ENCODE measurements at regions not wholly inside any gene's neighbourhood (a gene's known extent, or its start where the extent isn't known, plus 50 kb on each side); places are given as distances from the start of the nearest gene placed in this dataset.
A peak's percentile ranks its signal among the peaks of the same experiment; 100 is the strongest.

GRCh38 chr1:29828526-29829447 lies 592.5 kb downstream of the PTPRU start:
- intact Hi-C loops (cut with DNase I), result no loop called here
- Histone ChIP-seq H3K27ac (replicated peaks in 1 of 4) (no peak overlapping the region), H3K27me3 (peaks cover 0 to 85% (median 3%) of the 10 kb centered on the region in 4 donors), H3K9me3 (no peaks in the 10 kb centered on the region), H3K36me3 (no peaks in the 10 kb centered on the region), H3K4me3 (no peak overlapping the region), H3K4me1 (no peaks in the 10 kb centered on the region)
- 81% methylated on average over 22 of the region's 23 CpGs for WGBS
- DNase-seq (ENCODE audit: extremely low spot score), result peak; percentile 82
- no peak for TF ChIP-seq POLR2AphosphoS5 (IDR thresholded peaks at IDR 0.05)
- TF ChIP-seq, protein P1, sequence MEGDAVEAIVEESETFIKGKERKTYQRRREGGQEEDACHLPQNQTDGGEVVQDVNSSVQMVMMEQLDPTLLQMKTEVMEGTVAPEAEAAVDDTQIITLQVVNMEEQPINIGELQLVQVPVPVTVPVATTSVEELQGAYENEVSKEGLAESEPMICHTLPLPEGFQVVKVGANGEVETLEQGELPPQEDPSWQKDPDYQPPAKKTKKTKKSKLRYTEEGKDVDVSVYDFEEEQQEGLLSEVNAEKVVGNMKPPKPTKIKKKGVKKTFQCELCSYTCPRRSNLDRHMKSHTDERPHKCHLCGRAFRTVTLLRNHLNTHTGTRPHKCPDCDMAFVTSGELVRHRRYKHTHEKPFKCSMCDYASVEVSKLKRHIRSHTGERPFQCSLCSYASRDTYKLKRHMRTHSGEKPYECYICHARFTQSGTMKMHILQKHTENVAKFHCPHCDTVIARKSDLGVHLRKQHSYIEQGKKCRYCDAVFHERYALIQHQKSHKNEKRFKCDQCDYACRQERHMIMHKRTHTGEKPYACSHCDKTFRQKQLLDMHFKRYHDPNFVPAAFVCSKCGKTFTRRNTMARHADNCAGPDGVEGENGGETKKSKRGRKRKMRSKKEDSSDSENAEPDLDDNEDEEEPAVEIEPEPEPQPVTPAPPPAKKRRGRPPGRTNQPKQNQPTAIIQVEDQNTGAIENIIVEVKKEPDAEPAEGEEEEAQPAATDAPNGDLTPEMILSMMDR (IDR thresholded peaks at IDR 0.05), result no peak
- TF ChIP-seq POLR2A (IDR thresholded peaks at IDR 0.05; ENCODE audit: low read depth), result no peak
- no peak for TF ChIP-seq EP300 (IDR thresholded peaks at IDR 0.05)

DNA sequence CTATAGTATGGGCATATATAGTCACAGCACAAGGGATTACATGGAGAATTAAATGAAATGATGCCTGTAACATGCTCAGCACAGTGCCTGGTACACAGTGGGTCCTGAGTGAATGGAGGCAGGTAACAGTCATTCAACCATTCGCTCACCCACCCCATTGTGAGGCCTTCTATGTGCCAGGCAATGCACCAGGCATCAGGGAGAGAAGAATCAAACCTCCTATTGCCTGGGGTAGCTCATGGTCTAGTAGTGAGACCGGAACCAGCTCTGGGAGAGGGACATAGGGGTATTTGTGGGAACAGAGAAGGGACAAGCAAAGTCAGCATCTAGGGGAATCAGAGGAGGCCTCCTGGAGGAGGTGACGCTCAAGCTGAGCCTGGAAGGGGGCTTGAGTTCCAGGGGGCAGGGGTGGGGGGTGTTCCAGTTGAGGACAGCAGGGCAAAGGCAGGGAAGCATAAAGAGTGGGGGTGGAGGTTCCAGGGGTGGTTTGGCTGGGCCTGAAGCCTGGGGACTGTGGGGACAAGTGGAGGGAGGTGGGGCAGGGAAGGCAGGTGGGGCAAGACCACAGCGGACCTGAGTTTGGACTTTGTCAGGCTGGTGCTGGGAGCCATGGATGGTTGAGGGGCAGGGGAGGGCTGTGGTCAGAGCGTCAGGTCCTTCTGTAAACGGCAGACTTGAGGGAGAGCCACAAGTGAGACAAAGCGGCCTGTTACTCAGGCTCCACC lies 591.6 kb downstream of the PTPRU start:
- Histone ChIP-seq H3K4me1 (no peaks in the 10 kb centered on the region), H3K27me3 (peaks cover 0 to 87% (median 3%) of the 10 kb centered on the region in 4 donors), H3K36me3 (no peaks in the 10 kb centered on the region), H3K9me3 (no peaks in the 10 kb centered on the region), H3K27ac (replicated peaks in 1 of 4) (no peak overlapping the region), H3K4me3 (no peak overlapping the region)
- TF ChIP-seq POLR2A (IDR thresholded peaks at IDR 0.05; ENCODE audit: low read depth) (no peak), POLR2AphosphoS5 (IDR thresholded peaks at IDR 0.05) (no peak), EP300 (IDR thresholded peaks at IDR 0.05) (no peak)
- TF ChIP-seq, protein P1 (IDR thresholded peaks at IDR 0.05), result no peak
- intact Hi-C loops (cut with DNase I), result no loop called here
- peak; percentile 82 for DNase-seq (ENCODE audit: extremely low spot score)
- WGBS, result 86% methylated on average over 7 of the region's 7 CpGs

DNA sequence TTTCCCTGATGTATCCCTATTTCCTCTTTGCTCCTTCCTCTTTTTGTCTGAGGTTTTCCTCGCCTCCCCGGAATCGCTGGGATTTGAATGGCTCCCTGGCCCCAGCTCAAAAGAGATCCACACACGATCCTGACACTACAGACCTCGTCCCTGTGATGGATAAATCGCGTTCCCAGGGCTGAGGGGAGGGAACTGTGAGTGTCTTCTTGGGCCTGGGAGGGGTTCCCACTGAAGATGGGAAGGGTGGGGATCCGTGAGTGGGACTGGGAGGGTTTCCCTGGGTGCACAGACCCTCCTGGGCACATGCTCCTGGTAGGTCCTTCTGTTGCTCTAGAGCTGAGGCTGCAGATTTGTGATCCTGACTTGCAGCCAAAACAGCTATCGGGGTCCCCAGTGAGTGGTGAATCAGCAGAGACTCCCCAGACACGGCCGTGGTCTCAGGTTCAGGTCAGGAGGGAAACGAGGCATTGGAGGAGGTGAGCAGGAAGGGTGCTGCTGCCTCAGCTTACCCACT lies 591.0 kb downstream of the PTPRU start:
- no peaks in the 10 kb centered on the region for H3K4me1 ChIP-seq
- peaks cover 0 to 82% (median 3%) of the 10 kb centered on the region in 4 donors for H3K27me3 ChIP-seq
- intact Hi-C loops (cut with DNase I), result no loop called here
- no peak overlapping the region for H3K4me3 ChIP-seq
- 60% methylated on average over 12 of the region's 12 CpGs for WGBS
- DNase-seq (ENCODE audit: extremely low spot score), result peak; percentile 72
- H3K9me3 ChIP-seq, result no peaks in the 10 kb centered on the region
- TF ChIP-seq EP300 (IDR thresholded peaks at IDR 0.05) (no peak), POLR2A (IDR thresholded peaks at IDR 0.05; ENCODE audit: low read depth) (no peak)
- H3K27ac ChIP-seq (replicated peaks in 1 of 4), result no peak overlapping the region
- H3K36me3 ChIP-seq, result no peaks in the 10 kb centered on the region

- Histone ChIP-seq H3K9me3 (no peaks in the 10 kb centered on the region), H3K27ac (replicated peaks in 1 of 4) (no peak overlapping the region), H3K36me3 (no peaks in the 10 kb centered on the region), H3K4me3 (no peak overlapping the region), H3K27me3 (peaks cover 0 to 80% (median 3%) of the 10 kb centered on the region in 4 donors), H3K4me1 (no peaks in the 10 kb centered on the region)
- WGBS, result 86% methylated on average over 5 of the region's 5 CpGs
- peak; percentile 60 for DNase-seq (ENCODE audit: extremely low spot score)
- intact Hi-C loops (cut with DNase I), result no loop called here
- TF ChIP-seq POLR2AphosphoS5 (IDR thresholded peaks at IDR 0.05) (no peak), POLR2A (IDR thresholded peaks at IDR 0.05; ENCODE audit: low read depth) (no peak), EP300 (IDR thresholded peaks at IDR 0.05) (no peak)
- TF ChIP-seq, protein P1 (IDR thresholded peaks at IDR 0.05), result no peak
Observed at GRCh38 chr1:29826646-29827045, 590.3 kb downstream of the PTPRU start.

- Histone ChIP-seq H3K9me3 (no peaks in the 10 kb centered on the region), H3K4me3 (no peak overlapping the region), H3K36me3 (no peaks in the 10 kb centered on the region), H3K4me1 (no peaks in the 10 kb centered on the region), H3K27me3 (peaks cover 0 to 80% (median 3%) of the 10 kb centered on the region in 4 donors), H3K27ac (replicated peaks in 1 of 4) (no peak overlapping the region)
- intact Hi-C loops (cut with DNase I), result no loop called here
- DNase-seq (ENCODE audit: extremely low spot score), result peak; percentile 60
- TF ChIP-seq POLR2A (IDR thresholded peaks at IDR 0.05; ENCODE audit: low read depth), result no peak
- no peak for TF ChIP-seq EP300 (IDR thresholded peaks at IDR 0.05)
- TF ChIP-seq, protein P1 (IDR thresholded peaks at IDR 0.05), result no peak
- TF ChIP-seq POLR2AphosphoS5 (IDR thresholded peaks at IDR 0.05), result no peak
- 81% methylated on average over 10 of the region's 10 CpGs for WGBS
Observed at GRCh38 chr1:29825941-29826415, 589.7 kb downstream of the PTPRU start.

Measured in esophagus muscularis mucosa (tissue), 4 donors.